Parathyroid adenoma (tissue), 2 donors: ENCODE measurements at regions not wholly inside any gene's neighbourhood (a gene's known extent, or its start where the extent isn't known, plus 50 kb on each side); places are given as distances from the start of the nearest gene placed in this dataset.
"Not testable (repeated sequence)": the region's sequence is repeated elsewhere in the genome, so short reads cannot be mapped to it uniquely, and the experiment has no call there.

Experiments
- H2AFZ ChIP-seq: fragments of 300-600 bp; sonication (generic); one replicate; pipeline ENCODE4 v1.7.0; 2017; ENCODE audit warnings: antibody characterized with exemption, mild to moderate bottlenecking
- H3K27ac ChIP-seq: fragments of 300-600 bp; sonication (generic); one replicate; pipeline ENCODE4 v1.7.0; 2017
- H3K27me3 ChIP-seq: fragments of 300-600 bp; sonication (generic); one replicate; pipeline ENCODE4 v1.7.0; 2017; ENCODE audit warnings: low read length; ENCODE audit not compliant: control insufficient read depth, insufficient read depth
- H3K36me3 ChIP-seq: fragments of 300-600 bp; sonication (generic); one replicate; pipeline ENCODE4 v1.7.0; 2017; ENCODE audit warnings: low read length; ENCODE audit not compliant: control insufficient read depth, insufficient read depth
- H3K4me1 ChIP-seq: fragments of 300-600 bp; sonication (generic); one replicate; pipeline ENCODE4 v1.7.0; 2017; ENCODE audit warnings: control low read depth
- H3K4me2 ChIP-seq: fragments of 300-600 bp; sonication (generic); one replicate; pipeline ENCODE4 v1.7.0; 2017; ENCODE audit warnings: low read length
- H3K4me3 ChIP-seq: fragments of 300-600 bp; sonication (generic); one replicate; pipeline ENCODE4 v1.7.0; 2017; ENCODE audit warnings: low read depth, low read length
- H3K79me2 ChIP-seq: fragments of 300-600 bp; sonication (generic); one replicate; pipeline ENCODE4 v1.7.0; 2017; ENCODE audit warnings: control low read depth
- H3K9ac ChIP-seq: fragments of 300-600 bp; sonication (generic); one replicate; pipeline ENCODE4 v1.7.0; 2017; ENCODE audit warnings: mild to moderate bottlenecking
- H3K9me3 ChIP-seq: fragments of 300-600 bp; sonication (generic); one replicate; pipeline ENCODE4 v1.7.0; 2017; ENCODE audit warnings: low read length; ENCODE audit not compliant: control insufficient read depth
- CTCF ChIP-seq: fragments of 300-600 bp; sonication (generic); IDR thresholded peaks from one replicate; pipeline ENCODE4 v1.7.0; 2017; ENCODE audit warnings: antibody characterized with exemption, mild to moderate bottlenecking
- donor health status: primary hyperparathyroidism.

DNA sequence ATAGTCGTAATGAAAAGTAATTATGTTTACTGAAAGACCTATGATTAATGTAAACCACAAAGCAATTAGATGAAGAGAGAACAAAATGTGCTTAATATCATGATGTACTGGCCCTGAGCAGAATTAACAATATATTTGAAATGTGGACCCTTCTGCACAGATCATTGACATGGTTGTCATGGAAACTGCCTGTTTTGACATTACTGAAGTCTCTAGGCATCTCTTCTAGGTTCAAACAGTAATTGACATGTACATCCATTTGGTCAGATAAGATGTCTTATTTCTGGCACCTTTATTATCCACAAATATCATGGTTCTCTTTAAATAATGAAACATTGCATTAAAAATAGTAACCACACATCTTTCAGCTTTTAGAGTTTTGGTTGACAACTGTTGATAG, 251.7 kb upstream of the GNPDA2 start:
- H3K9ac ChIP-seq = no peak overlapping the region
- H3K27me3 ChIP-seq = no peaks in the 10 kb centered on the region
- no peaks in the 10 kb centered on the region for H3K36me3 ChIP-seq
- no peak overlapping the region for H3K4me2 ChIP-seq
- H3K4me3 ChIP-seq = no peak overlapping the region
- no peak overlapping the region for H2AFZ ChIP-seq
- no peak overlapping the region for H3K27ac ChIP-seq
- no peaks in the 10 kb centered on the region for H3K4me1 ChIP-seq
- H3K79me2 ChIP-seq = no peaks in the 10 kb centered on the region
- H3K9me3 ChIP-seq = no peaks in the 10 kb centered on the region
- no peak for TF ChIP-seq CTCF

DNA sequence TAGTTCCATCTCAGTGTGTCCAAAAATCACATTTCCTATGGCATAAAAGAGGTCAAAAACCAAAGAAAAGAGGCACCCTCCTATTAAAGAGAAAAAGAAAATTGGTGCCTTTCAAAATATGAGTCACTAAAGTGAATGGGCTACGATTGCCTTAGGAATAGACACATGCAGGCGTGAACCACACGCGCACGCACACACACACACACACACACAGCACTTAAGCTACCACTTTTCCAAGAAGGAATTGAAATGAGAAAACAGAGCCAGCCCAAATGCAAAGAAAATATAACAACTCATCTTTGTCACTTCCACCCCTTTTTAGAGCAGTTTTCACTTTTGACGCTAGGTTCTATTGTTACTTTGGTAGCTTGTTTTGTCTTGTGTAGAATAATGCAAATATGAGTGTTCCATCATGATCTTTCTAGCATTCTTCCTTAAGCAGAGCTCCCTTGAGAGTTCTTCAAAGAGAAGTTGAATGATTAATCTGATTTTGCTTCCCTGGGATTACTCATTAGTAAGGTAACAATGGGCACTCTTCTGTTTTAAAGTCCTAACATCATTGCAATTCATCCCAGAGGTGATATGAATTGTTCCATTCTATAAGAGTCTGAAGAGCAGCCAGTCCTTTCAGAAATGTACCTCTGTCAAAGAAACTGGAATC, 239.2 kb upstream of the GNPDA2 start:
- no peak overlapping the region for H3K9ac ChIP-seq
- no peak overlapping the region for H2AFZ ChIP-seq
- no peak overlapping the region for H3K4me2 ChIP-seq
- no peaks in the 10 kb centered on the region for H3K36me3 ChIP-seq
- no peaks in the 10 kb centered on the region for H3K4me1 ChIP-seq
- H3K4me3 ChIP-seq = no peak overlapping the region
- TF ChIP-seq CTCF = no peak
- no peaks in the 10 kb centered on the region for H3K27me3 ChIP-seq
- H3K79me2 ChIP-seq = no peaks in the 10 kb centered on the region
- no peaks in the 10 kb centered on the region for H3K9me3 ChIP-seq
- no peak overlapping the region for H3K27ac ChIP-seq

DNA sequence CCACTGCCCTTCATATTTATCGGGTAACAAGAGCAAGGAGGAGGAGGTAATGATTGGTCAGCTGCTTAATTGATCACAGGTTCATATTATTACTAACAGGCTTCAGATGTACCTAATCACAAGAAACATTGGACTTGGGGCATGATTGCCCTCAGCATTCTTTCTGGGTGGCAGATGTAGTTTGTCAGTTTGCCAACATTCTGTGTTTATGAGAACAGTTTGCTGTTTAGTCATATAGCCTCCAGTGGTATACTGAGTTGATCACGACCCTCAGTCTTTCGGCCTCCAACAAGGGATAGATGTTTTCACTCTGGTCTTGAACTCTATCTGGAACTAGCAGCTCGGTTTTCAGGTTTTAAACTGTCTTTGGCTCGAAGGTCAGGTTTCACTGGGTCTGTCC, 237.7 kb upstream of the GNPDA2 start:
- H3K27me3 ChIP-seq, H3K4me3 ChIP-seq, H3K4me2 ChIP-seq, H3K36me3 ChIP-seq, H3K9ac ChIP-seq, H3K79me2 ChIP-seq, H3K4me1 ChIP-seq, H3K27ac ChIP-seq, H3K9me3 ChIP-seq, H2AFZ ChIP-seq: not testable (repeated sequence)

DNA sequence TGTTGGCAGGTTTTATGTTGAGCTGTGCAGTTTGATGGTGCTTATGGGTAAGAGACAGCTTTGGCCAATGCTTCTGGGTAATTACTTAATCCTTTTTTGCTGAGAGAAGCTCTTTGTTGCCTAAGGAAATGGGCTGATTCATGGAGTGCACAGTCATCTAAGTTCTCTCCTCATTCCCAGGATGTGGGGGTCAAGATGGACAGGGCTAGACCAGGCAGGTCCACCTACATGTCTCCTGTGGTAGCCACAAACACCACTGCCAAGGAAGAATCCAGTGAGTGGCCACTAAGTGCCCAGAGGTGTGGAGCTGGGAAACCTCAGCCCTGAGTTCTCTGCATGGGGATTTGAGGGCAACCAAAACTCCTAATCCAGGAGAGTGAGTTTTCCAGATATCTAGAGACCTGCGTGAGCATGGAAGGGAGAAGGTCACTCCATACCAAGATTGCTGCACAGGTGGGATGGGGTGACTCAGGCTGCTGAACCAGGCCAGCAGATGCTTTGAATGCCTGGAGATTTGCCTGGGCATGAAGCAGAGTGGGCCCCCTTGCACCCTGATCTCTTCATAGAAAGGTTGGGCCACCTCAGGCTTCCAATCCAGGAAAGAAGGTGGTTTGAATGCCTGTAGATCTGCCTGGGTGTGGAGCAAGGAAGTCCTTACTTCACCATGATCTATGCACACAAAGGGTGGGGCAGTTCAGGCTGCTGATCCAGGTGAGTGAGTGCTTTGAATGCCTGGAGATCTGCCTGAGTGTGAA, 234.8 kb upstream of the GNPDA2 start:
- H3K27me3 ChIP-seq = no peaks in the 10 kb centered on the region
- H3K36me3 ChIP-seq = no peaks in the 10 kb centered on the region
- no peak overlapping the region for H3K27ac ChIP-seq
- no peak overlapping the region for H3K4me2 ChIP-seq
- H3K9ac ChIP-seq = no peak overlapping the region
- no peaks in the 10 kb centered on the region for H3K79me2 ChIP-seq
- H3K4me1 ChIP-seq = no peaks in the 10 kb centered on the region
- no peak overlapping the region for H3K4me3 ChIP-seq
- no peaks in the 10 kb centered on the region for H3K9me3 ChIP-seq
- H2AFZ ChIP-seq = no peak overlapping the region
- no peak for TF ChIP-seq CTCF

DNA sequence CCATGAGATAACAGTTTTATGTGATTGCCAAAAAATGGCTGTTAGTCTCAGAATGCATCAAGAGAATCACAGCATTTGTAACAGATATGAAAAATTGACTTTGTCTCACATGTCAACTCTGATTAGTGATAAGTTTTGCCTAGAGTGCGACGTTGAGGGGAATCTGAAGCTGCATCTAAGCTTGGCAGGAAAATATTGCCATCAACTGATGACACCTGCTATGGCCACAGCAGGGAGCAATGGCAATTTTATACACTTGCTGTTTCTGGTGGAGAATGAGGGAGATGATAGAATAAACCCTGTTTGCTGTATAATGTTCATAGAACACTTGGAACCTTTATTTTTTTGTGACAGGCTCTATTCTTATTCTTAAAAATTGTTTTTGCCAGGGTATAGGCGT, 205.4 kb upstream of the GNPDA2 start:
- Histone ChIP-seq H3K36me3 (no peaks in the 10 kb centered on the region), H3K4me1 (no peaks in the 10 kb centered on the region), H3K27me3 (no peaks in the 10 kb centered on the region), H3K9ac (no peak overlapping the region), H3K4me3 (no peak overlapping the region), H3K4me2 (no peak overlapping the region), H3K27ac (no peak overlapping the region), H3K9me3 (no peaks in the 10 kb centered on the region), H2AFZ (no peak overlapping the region), H3K79me2 (no peaks in the 10 kb centered on the region)
- no peak for TF ChIP-seq CTCF
